ENCODE measurements at regions not wholly inside any gene's neighbourhood (a gene's known extent, or its start where the extent isn't known, plus 50 kb on each side); places are given as distances from the start of the nearest gene placed in this dataset.
A peak's percentile ranks its signal among the peaks of the same experiment; 100 is the strongest.

DNA sequence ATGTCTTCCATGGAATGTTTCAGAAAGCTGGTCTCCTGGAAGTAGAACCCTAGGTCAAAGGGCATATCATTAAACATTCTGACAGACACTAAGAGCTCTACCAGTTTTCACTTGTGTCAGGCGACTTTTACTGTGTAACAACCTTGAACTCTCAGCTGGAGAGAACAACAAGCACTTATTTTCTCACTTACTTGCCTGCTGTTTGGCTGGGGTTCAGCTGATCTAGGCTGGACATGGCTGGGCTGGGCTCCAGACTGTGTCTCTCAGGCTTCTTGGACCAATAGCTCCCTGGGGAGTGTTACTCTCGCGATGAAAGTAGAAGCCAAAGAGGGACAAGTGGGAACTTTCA lies 527.3 kb downstream of the SHQ1 start:
- DNase-seq (ENCODE audit: low read depth) = peak; percentile 63
- H3K4me3 ChIP-seq (ENCODE audit: low read depth, low read length) = no peak overlapping the region
- TF ChIP-seq CTCF (conservative IDR thresholded peaks at IDR 0.05; ENCODE audit: low read depth, low read length) = no peak

GRCh38 chr3:72320095-72320954 lies 527.9 kb downstream of the SHQ1 start:
- H3K4me3 ChIP-seq (ENCODE audit: low read depth, low read length) = no peak overlapping the region
- DNase-seq (ENCODE audit: low read depth) = no peak
- no peak for TF ChIP-seq CTCF (conservative IDR thresholded peaks at IDR 0.05; ENCODE audit: low read depth, low read length)

DNA sequence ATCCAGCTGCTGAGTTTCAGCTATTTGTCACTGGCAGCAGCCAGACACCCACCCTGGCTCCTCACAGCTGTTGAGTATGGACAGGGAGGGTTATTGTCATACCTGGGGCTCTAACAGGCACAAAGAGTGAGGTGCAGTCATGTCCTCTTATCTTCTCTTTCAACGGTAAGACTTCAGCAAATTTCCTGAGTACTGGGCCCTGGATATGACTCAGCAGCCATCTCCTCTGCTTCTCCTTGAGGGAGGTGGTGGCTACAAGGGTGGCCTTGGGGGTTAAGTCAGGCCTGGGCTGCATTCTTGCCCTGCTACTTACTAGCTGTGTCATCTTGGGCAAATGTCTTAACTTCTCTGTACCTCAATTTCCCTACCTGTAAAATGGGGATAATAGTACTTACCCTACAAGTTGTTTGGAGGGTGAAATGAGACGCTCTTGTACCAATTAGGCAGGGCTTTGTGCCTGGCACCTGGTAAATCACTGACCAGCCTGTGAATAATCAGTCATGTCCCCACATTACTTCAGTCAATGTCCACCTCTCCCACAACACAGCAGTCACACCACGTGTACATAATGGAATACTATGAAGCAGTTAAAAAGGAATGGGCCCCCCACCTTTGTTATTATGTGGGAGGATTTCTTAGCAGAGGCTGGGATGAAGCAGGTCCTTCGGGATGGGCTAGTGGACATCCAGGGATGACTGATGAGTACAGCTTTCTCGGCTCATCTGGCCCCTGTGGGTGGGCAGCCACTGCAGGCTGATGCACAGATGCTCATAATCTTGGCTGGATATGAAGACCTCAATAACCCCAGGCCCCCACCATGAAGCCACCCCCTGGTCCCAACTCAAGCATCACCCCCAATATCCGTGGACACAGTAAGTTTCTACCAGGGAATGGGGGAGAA lies 528.8 kb downstream of the SHQ1 start:
- peak; percentile 50 for DNase-seq (ENCODE audit: low read depth)
- no peak for TF ChIP-seq CTCF (conservative IDR thresholded peaks at IDR 0.05; ENCODE audit: low read depth, low read length)
- no peak overlapping the region for H3K4me3 ChIP-seq (ENCODE audit: low read depth, low read length)

DNA sequence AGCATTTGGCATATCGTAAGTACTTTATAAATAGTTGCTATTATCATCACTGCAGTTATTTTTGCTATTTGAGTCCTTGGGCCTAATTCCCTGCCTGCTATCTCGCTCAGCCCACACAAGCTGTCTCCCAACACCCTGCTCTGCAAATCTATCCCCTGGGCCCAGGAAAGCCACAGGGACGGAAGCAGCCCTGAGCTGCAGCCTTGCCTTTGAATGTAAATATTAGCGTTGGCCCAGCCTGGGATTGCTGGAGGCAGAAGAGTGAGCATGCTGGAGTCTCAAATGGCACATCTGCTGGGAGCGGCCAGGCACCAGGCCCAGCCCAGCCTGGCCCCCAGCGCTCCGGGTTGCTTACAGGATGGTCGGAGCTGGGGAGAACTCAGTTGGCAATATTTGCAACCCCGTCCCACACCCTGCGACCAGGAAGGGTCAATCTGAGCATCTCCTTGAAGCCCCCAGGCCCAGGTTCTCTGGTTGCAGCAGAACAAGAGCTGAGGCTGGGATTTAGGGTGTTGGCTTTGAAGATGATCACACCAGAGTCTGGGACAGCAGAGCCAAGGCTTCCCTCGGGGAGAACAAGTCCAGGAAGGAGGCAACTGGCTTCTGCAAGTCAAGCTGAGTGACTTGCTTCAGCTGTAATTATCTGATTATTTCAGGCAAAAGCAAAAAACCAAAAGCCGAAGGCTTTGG lies 529.6 kb downstream of the SHQ1 start:
- TF ChIP-seq CTCF (conservative IDR thresholded peaks at IDR 0.05; ENCODE audit: low read depth, low read length) = no peak
- DNase-seq (ENCODE audit: low read depth) = no peak
- no peak overlapping the region for H3K4me3 ChIP-seq (ENCODE audit: low read depth, low read length)

DNA sequence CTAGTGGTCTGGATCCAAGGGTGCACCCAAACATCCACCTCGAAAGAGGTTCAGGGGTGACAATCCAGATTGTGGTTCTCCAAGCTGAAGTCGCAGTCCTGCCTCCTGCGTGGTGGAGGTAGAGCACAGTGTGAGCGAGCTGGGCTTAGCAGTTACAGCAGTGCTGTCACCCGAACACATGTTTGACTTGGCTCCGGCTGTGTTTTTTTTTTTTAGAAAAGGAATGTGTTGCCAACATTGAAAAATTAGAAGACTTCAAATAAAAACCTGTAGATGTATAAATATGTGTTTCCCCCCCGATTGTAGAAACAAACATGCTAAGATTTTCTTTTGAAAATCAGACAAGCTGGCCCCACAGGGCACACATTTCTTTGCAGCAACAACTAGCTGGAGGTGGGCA lies 530.8 kb downstream of the SHQ1 start:
- no peak for TF ChIP-seq CTCF (conservative IDR thresholded peaks at IDR 0.05; ENCODE audit: low read depth, low read length)
- peak; percentile 53 for DNase-seq (ENCODE audit: low read depth)
- H3K4me3 ChIP-seq (ENCODE audit: low read depth, low read length) = no peak overlapping the region

GRCh38 chr3:72316501-72317279 lies 531.6 kb downstream of the SHQ1 start:
- DNase-seq (ENCODE audit: low read depth) = peak; percentile 41

More at GRCh38 chr3:72316501-72317279, 531.6 kb downstream of the SHQ1 start:
- no peak for TF ChIP-seq CTCF (conservative IDR thresholded peaks at IDR 0.05; ENCODE audit: low read depth, low read length)
- no peak overlapping the region for H3K4me3 ChIP-seq (ENCODE audit: low read depth, low read length)

All from choroid plexus epithelial cell (primary cell).